ENCODE measurements at regions not wholly inside any gene's neighbourhood (a gene's known extent, or its start where the extent isn't known, plus 50 kb on each side); places are given as distances from the start of the nearest gene placed in this dataset.

DNA sequence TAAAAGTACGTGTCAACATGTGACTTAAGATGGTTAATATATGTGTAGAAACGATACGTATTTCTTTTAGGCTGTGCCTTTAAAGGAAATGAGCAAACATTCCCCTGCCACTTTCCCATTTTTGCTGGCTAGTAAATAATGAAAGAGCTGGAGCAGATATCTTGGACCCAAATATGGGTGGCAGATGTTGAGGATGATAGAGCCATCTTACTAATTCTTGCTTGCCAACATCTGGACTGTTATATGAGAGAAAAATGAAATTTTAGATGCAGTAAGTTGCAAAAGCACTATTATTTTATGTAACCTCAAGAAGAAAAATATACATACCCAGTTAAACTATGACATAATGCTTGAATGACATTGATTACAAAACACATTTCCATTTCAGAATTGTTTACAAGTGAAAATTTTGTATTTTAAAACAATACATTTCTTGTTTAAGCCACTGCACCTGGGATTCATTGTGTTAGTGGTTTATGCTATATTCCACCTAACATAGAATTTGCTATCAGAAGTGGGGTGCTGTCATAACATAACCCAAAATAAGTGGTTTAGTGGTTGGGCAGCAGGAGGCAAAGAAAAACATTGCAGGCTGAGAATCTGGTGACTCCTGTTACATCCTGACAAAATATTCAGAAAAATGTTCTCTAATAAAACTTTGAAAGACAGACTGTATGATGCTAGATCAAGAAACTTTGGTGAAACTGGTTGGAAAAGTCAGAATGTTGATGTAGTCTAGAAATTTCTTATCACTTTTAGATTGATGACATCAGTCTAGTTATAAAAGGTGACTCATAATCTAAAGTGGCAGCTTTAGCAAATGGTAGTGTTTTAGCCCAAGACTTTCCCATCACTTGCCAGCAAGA is 305.0 kb downstream of the PTEN start:
- Mint-ChIP-seq H3K4me1 (ENCODE audit: low read depth) (peaks cover 9% of the 10 kb centered on the region), H3K27ac (no peak overlapping the region), H3K36me3 (ENCODE audit: insufficient read depth) (no peaks in the 10 kb centered on the region), H3K9me3 (ENCODE audit: low read depth) (peaks cover 7% of the 10 kb centered on the region), H3K4me3 (ENCODE audit: low read depth) (no peak overlapping the region), H3K27me3 (peaks cover 3% of the 10 kb centered on the region)
- DNase-seq (ENCODE audit: low spot score, unreplicated experiment), result no peak
- no peak for TF ChIP-seq CTCF (IDR thresholded peaks at IDR 0.05; ENCODE audit: unreplicated experiment)

GRCh38 chr10:88169037-88169319 is 305.6 kb downstream of the PTEN start:
- no peak overlapping the region for H3K4me3 Mint-ChIP-seq (ENCODE audit: low read depth)

GRCh38 chr10:88170628-88171027 is 307.2 kb downstream of the PTEN start:
- Mint-ChIP-seq H3K27me3 (peaks cover 3% of the 10 kb centered on the region), H3K4me3 (ENCODE audit: low read depth) (no peak overlapping the region), H3K9me3 (ENCODE audit: low read depth) (peaks cover 21% of the 10 kb centered on the region), H3K4me1 (ENCODE audit: low read depth) (no peaks in the 10 kb centered on the region), H3K27ac (no peak overlapping the region), H3K36me3 (ENCODE audit: insufficient read depth) (no peaks in the 10 kb centered on the region)
- no peak for TF ChIP-seq CTCF (IDR thresholded peaks at IDR 0.05; ENCODE audit: unreplicated experiment)
- no peak for DNase-seq (ENCODE audit: low spot score, unreplicated experiment)

More at GRCh38 chr10:88169037-88169319, 305.6 kb downstream of the PTEN start:
- H3K9me3 Mint-ChIP-seq (ENCODE audit: low read depth), result peaks cover 7% of the 10 kb centered on the region
- no peak for TF ChIP-seq CTCF (IDR thresholded peaks at IDR 0.05; ENCODE audit: unreplicated experiment)
- peaks cover 9% of the 10 kb centered on the region for H3K4me1 Mint-ChIP-seq (ENCODE audit: low read depth)
- H3K27ac Mint-ChIP-seq, result no peak overlapping the region
- no peaks in the 10 kb centered on the region for H3K36me3 Mint-ChIP-seq (ENCODE audit: insufficient read depth)
- no peak for DNase-seq (ENCODE audit: low spot score, unreplicated experiment)
- H3K27me3 Mint-ChIP-seq, result peaks cover 3% of the 10 kb centered on the region

- no peaks in the 10 kb centered on the region for H3K36me3 Mint-ChIP-seq (ENCODE audit: insufficient read depth)
- TF ChIP-seq CTCF (IDR thresholded peaks at IDR 0.05; ENCODE audit: unreplicated experiment), result no peak
- no peak overlapping the region for H3K27ac Mint-ChIP-seq
- H3K4me1 Mint-ChIP-seq (ENCODE audit: low read depth), result no peaks in the 10 kb centered on the region
- no peak for DNase-seq (ENCODE audit: low spot score, unreplicated experiment)
- no peak overlapping the region for H3K4me3 Mint-ChIP-seq (ENCODE audit: low read depth)
- H3K27me3 Mint-ChIP-seq, result peaks cover 1% of the 10 kb centered on the region
- H3K9me3 Mint-ChIP-seq (ENCODE audit: low read depth), result peaks cover 30% of the 10 kb centered on the region
Observed at GRCh38 chr10:88172159-88172558, 308.7 kb downstream of the PTEN start.

GRCh38 chr10:88174391-88174790 is 311.0 kb downstream of the PTEN start:
- Mint-ChIP-seq H3K27me3 (no peaks in the 10 kb centered on the region), H3K9me3 (ENCODE audit: low read depth) (peaks cover 35% of the 10 kb centered on the region), H3K36me3 (ENCODE audit: insufficient read depth) (no peaks in the 10 kb centered on the region), H3K4me3 (ENCODE audit: low read depth) (no peak overlapping the region), H3K4me1 (ENCODE audit: low read depth) (no peaks in the 10 kb centered on the region), H3K27ac (no peak overlapping the region)
- no peak for DNase-seq (ENCODE audit: low spot score, unreplicated experiment)
- TF ChIP-seq CTCF (IDR thresholded peaks at IDR 0.05; ENCODE audit: unreplicated experiment), result no peak

All from progenitor cell of endocrine pancreas (in vitro differentiated cells).